Kidney (tissue), 13 donors: ENCODE measurements at regions not wholly inside any gene's neighbourhood (a gene's known extent, or its start where the extent isn't known, plus 50 kb on each side); places are given as distances from the start of the nearest gene placed in this dataset.

Experiments
- DNase-seq, 5 donors: peaks; one replicate each; pipeline ENCODE4 v3.0.0-alpha.2; 2013 to 2020
- FAIRE-seq: peaks from 2 replicates; lab custom pipeline; 2012; peaks lifted over from hg19 to GRCh38; lab: Jason Lieb, UNC
- H3K27ac ChIP-seq, 2 donors: one replicate each; pipeline ENCODE4 v1.7.0; 2013; ENCODE audit warnings: low read depth in 2 of 2, low read length in 2 of 2, inconsistent platforms in 1 of 2
- H3K27me3 ChIP-seq: one replicate; pipeline ENCODE4 v1.7.1; 2013; ENCODE audit warnings: low read length, inconsistent platforms; ENCODE audit not compliant: control insufficient read depth, insufficient read depth
- H3K36me3 ChIP-seq, 3 donors: one replicate each; pipeline versions ENCODE4 v1.7.0 to v1.7.1; 2013; ENCODE audit warnings: low read length in 3 of 3, control low read depth in 1 of 3, inconsistent platforms in 1 of 3; ENCODE audit not compliant: insufficient read depth in 3 of 3, control insufficient read depth in 2 of 3
- H3K4me1 ChIP-seq, 3 donors: one replicate each; pipeline versions ENCODE4 v1.7.0 to v1.7.1; 2013; ENCODE audit warnings: low read length in 3 of 3, inconsistent platforms in 1 of 3, low read depth in 1 of 3; ENCODE audit not compliant: control insufficient read depth in 2 of 3, insufficient read depth in 2 of 3
- H3K4me3 ChIP-seq, 3 donors: one replicate each; pipeline versions ENCODE4 v1.7.0 to v1.8.1; 2013; ENCODE audit warnings: low read length in 3 of 3, control low read depth in 1 of 3, inconsistent platforms in 1 of 3
- H3K9ac ChIP-seq, 3 donors: one replicate each; pipeline versions ENCODE4 v1.7.0 to v1.7.1; 2013; ENCODE audit warnings: low read length in 3 of 3, control low read depth in 1 of 3, inconsistent platforms in 1 of 3
- H3K9me3 ChIP-seq, 3 donors: one replicate each; pipeline versions ENCODE4 v1.7.0 to v1.7.1; 2013; ENCODE audit warnings: low read length in 3 of 3, control low read depth in 1 of 3, inconsistent platforms in 1 of 3; ENCODE audit not compliant: control insufficient read depth in 2 of 3, insufficient read depth in 1 of 3
- intact Hi-C: fragments of 100-400 bp; cut with DNase I; formaldehyde crosslinking; loops from one replicate; pipeline ENCODE4 v1.11.1; 2022
- TF ChIP-seq, protein P1 (sequence below): IDR thresholded peaks from 3 replicates; pipeline ENCODE4 v1.5.1; 2012; ENCODE audit warnings: mild to moderate bottlenecking, moderate library complexity, borderline replicate concordance; ENCODE audit not compliant: insufficient read depth; ENCODE audit errors: extremely low read depth
- donor health status: control.
- donor health status: control.
- donor health status: control.
- donor health status: control.
- donor health status: control.
- donor health status: DM: yes; HTN: yes; CAD: no.
- donor health status: Normal renal cell carcinoma (clear cell type).

DNA sequence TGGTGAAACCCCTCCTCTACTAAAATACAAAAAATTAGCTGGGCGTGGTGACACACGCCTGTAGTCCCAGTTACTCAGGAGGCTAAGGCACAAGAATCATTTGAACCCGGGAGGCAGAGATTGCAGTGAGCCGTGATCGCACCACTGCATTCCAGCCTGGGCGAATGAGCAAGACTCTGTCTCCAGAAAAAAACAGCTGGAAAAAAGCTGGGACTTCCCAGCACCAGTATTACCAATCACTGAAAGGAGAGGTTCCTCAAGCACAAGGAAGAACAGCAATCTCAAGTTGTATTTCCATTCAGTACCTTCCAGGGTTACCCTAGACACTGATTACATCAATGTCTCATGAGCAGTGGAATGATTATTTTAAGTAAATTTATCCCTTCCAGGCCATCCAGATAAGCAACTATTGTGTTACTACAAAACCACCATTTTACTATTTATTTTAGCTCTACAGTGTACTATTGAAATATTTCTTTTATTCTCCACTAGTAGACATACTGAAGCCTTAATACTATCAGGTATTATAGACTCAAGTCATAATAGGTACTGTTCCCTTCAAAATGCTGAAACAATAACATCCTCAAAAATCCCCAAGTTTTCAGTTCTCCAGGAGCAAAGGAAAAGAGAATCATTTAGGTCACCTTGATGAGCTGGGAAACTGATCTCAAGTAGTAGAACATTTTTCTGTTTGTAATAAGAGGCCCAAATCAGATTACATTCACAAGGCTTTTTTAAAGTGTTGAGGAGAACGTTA is 54.8 kb upstream of the VGLL4 start:
- no peak for FAIRE-seq
- intact Hi-C loops: no loop called here
- no peaks in the 10 kb centered on the region for H3K27me3 ChIP-seq

DNA sequence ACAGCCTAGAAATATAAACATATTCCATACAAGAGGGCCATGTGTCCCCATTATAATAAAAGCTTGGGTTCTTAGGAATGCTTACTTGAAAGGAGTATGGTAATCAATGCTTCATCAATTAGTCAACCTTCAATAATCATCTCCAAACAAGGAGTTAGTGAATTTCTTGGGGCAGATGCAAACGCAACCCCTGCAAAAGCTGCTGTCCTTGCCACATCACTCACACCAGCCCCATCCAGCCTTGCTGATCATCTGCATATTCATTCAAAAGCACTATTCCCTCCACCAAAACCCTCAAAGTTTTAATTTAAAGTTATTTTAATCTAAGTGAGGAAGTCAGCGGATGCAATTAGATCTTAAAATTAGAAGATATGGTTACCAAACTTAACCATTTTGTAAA is 54.0 kb upstream of the VGLL4 start:
- Histone ChIP-seq H3K4me3 (no peak overlapping the region), H3K27me3 (no peaks in the 10 kb centered on the region), H3K9me3 (no peaks in the 10 kb centered on the region), H3K36me3 (peaks cover 0 to 5% (median 2%) of the 10 kb centered on the region in 3 donors), H3K9ac (no peak overlapping the region), H3K4me1 (no peaks in the 10 kb centered on the region), H3K27ac (no peak overlapping the region)
- no peak for DNase-seq
- TF ChIP-seq, protein P1, sequence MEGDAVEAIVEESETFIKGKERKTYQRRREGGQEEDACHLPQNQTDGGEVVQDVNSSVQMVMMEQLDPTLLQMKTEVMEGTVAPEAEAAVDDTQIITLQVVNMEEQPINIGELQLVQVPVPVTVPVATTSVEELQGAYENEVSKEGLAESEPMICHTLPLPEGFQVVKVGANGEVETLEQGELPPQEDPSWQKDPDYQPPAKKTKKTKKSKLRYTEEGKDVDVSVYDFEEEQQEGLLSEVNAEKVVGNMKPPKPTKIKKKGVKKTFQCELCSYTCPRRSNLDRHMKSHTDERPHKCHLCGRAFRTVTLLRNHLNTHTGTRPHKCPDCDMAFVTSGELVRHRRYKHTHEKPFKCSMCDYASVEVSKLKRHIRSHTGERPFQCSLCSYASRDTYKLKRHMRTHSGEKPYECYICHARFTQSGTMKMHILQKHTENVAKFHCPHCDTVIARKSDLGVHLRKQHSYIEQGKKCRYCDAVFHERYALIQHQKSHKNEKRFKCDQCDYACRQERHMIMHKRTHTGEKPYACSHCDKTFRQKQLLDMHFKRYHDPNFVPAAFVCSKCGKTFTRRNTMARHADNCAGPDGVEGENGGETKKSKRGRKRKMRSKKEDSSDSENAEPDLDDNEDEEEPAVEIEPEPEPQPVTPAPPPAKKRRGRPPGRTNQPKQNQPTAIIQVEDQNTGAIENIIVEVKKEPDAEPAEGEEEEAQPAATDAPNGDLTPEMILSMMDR: no peak
- no peak for FAIRE-seq
- intact Hi-C loops: no loop called here

More for the DNA sequence above, 54.8 kb upstream of the VGLL4 start:
- Histone ChIP-seq H3K36me3 (peaks cover 0 to 5% (median 2%) of the 10 kb centered on the region in 3 donors), H3K9me3 (no peaks in the 10 kb centered on the region), H3K9ac (no peak overlapping the region), H3K27ac (no peak overlapping the region), H3K4me3 (no peak overlapping the region), H3K4me1 (no peaks in the 10 kb centered on the region)
- TF ChIP-seq, protein P1: no peak
- no peak for DNase-seq

DNA sequence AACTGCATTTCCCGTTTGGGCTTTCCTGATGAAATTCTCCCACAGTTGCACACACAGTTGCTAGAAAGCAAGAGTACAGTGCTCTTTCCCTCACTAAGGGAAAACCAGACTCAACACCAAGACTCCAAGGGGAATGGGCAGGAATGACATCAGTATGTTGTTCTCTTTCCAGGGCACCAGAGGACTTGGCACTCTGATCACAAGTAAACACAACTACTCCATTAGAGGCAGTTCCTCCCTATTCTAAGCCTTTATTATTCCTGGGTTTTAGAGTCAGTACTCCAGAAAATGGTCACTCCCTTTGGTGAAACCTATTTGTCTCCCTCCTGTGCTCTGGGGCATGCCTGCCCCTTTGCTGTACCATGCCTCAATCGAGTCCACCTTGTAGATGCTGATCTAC is 52.3 kb upstream of the VGLL4 start:
- peaks cover 0 to under 1% (median 0%) of the 10 kb centered on the region in 3 donors for H3K36me3 ChIP-seq
- H3K27me3 ChIP-seq: no peaks in the 10 kb centered on the region
- H3K9me3 ChIP-seq: no peaks in the 10 kb centered on the region
- FAIRE-seq (no peak), DNase-seq (no peak)
- intact Hi-C loops: no loop called here
- no peak overlapping the region for H3K27ac ChIP-seq
- H3K4me3 ChIP-seq: no peak overlapping the region
- H3K4me1 ChIP-seq: no peaks in the 10 kb centered on the region
- no peak overlapping the region for H3K9ac ChIP-seq
- TF ChIP-seq, protein P1: no peak
